SU-DHL-6 (cell line): ENCODE measurements at regions not wholly inside any gene's neighbourhood (a gene's known extent, or its start where the extent isn't known, plus 50 kb on each side); places are given as distances from the start of the nearest gene placed in this dataset.

Experiments
- H2AFZ ChIP-seq: fragments of 200-600 bp; sonication (generic); 2 replicates; pipeline ENCODE4 v1.6.1; 2014; ENCODE audit warnings: low read depth, mild to moderate bottlenecking, moderate library complexity, mixed read lengths, antibody characterized with exemption, low read length; ENCODE audit not compliant: severe bottlenecking
- H3F3A ChIP-seq: fragments of 200-600 bp; shearing (Covaris generic); 2 replicates; pipeline ENCODE4 v1.6.0; 2016; ENCODE audit warnings: antibody characterized with exemption, mild to moderate bottlenecking; ENCODE audit not compliant: insufficient read depth
- H3K27ac ChIP-seq: fragments of 200-600 bp; sonication (generic); 2 replicates; pipeline ENCODE4 v1.5.1; 2016; ENCODE audit warnings: low read depth, mild to moderate bottlenecking, low read length, moderate library complexity, mixed read lengths
- H3K27me3 ChIP-seq: fragments of 200-600 bp; sonication (generic), shearing (Covaris generic); 2 replicates; pipeline ENCODE4 v1.6.0; 2014; ENCODE audit warnings: mild to moderate bottlenecking, low read length
- H3K36me3 ChIP-seq: fragments of 200-600 bp; sonication (generic); 2 replicates; pipeline ENCODE4 v1.6.1; 2014; ENCODE audit warnings: mild to moderate bottlenecking, low read length, mixed read lengths
- H3K4me2 ChIP-seq: fragments of 300-600, 200-600 bp; shearing (Covaris generic), sonication (generic); 2 replicates; pipeline ENCODE4 v1.6.0; 2014; ENCODE audit warnings: low read length, low read depth, mild to moderate bottlenecking; ENCODE audit not compliant: poor library complexity, severe bottlenecking
- H3K4me3 ChIP-seq: fragments of 200-600 bp; sonication (generic); 2 replicates; pipeline ENCODE4 v1.5.1; 2014; ENCODE audit warnings: antibody characterized with exemption, low read length, mild to moderate bottlenecking, mixed read lengths; ENCODE audit not compliant: insufficient read depth, poor library complexity, severe bottlenecking
- H3K79me2 ChIP-seq: fragments of 200-600 bp; sonication (generic); 2 replicates; pipeline ENCODE4 v1.6.1; 2014; ENCODE audit warnings: mild to moderate bottlenecking, low read length, moderate library complexity; ENCODE audit not compliant: insufficient read depth
- H3K9ac ChIP-seq: fragments of 200-600 bp; sonication (generic); 2 replicates; pipeline ENCODE4 v1.7.0; 2014; ENCODE audit warnings: mild to moderate bottlenecking, low read length
- H3K9me2 ChIP-seq: fragments of 200-600 bp; sonication (generic); replicated peaks from 2 replicates; pipeline ENCODE4 v1.6.1; 2014; ENCODE audit warnings: low read length; ENCODE audit not compliant: insufficient read depth
- H3K9me3 ChIP-seq: fragments of 200-600 bp; sonication (generic); 2 replicates; pipeline ENCODE4 v1.6.1; 2014; ENCODE audit warnings: low read length, mixed read lengths; ENCODE audit not compliant: insufficient read depth
- H4K20me1 ChIP-seq: fragments of 200-600 bp; sonication (generic); 2 replicates; pipeline ENCODE4 v1.6.1; 2014; ENCODE audit warnings: low read depth, mild to moderate bottlenecking, antibody characterized with exemption, low read length, moderate library complexity, mixed read lengths
- CTCF ChIP-seq: fragments of 200-600 bp; sonication (generic); IDR thresholded peaks from one replicate; pipeline ENCODE4 v1.5.1; 2017; ENCODE audit warnings: antibody characterized with exemption, mild to moderate bottlenecking, low read length, moderate library complexity; ENCODE audit not compliant: insufficient read depth, poor library complexity, severe bottlenecking
- EZH2phosphoT487 ChIP-seq: fragments of 200-600 bp; sonication (generic), shearing (Covaris generic); conservative IDR thresholded peaks from 2 replicates; pipeline ENCODE4 v1.6.1; 2018; ENCODE audit warnings: mild to moderate bottlenecking, antibody characterized with exemption, low read length, moderate library complexity, mixed read lengths

GRCh38 chr17:22512506-22512905 lies 820.2 kb downstream of the KCNJ18 start:
- Histone ChIP-seq H4K20me1 (no peaks in the 10 kb centered on the region), H3K27ac (no peak overlapping the region), H3F3A (no peaks in the 10 kb centered on the region), H3K79me2 (no peaks in the 10 kb centered on the region), H3K4me3 (no peak overlapping the region), H2AFZ (no peak overlapping the region), H3K9me2 (no peaks in the 10 kb centered on the region), H3K9me3 (no peaks in the 10 kb centered on the region), H3K4me2 (no peak overlapping the region), H3K27me3 (no peaks in the 10 kb centered on the region), H3K9ac (no peak overlapping the region), H3K36me3 (no peaks in the 10 kb centered on the region)
- TF ChIP-seq CTCF (no peak), EZH2phosphoT487 (no peak)

- Histone ChIP-seq H3K9me3 (no peaks in the 10 kb centered on the region), H3F3A (no peaks in the 10 kb centered on the region), H4K20me1 (no peaks in the 10 kb centered on the region), H3K9me2 (no peaks in the 10 kb centered on the region), H3K79me2 (no peaks in the 10 kb centered on the region), H3K4me2 (no peak overlapping the region), H3K27ac (no peak overlapping the region), H3K27me3 (no peaks in the 10 kb centered on the region), H2AFZ (no peak overlapping the region), H3K4me3 (no peak overlapping the region), H3K9ac (no peak overlapping the region), H3K36me3 (no peaks in the 10 kb centered on the region)
- TF ChIP-seq EZH2phosphoT487 (no peak), CTCF (peak; percentile 15)
Measured at GRCh38 chr17:22512997-22513538, 820.7 kb downstream of the KCNJ18 start.

GRCh38 chr17:22514315-22514714 lies 822.0 kb downstream of the KCNJ18 start:
- Histone ChIP-seq H3K27ac (no peak overlapping the region), H3F3A (no peaks in the 10 kb centered on the region), H3K9me2 (no peaks in the 10 kb centered on the region), H3K36me3 (no peaks in the 10 kb centered on the region), H2AFZ (no peak overlapping the region), H4K20me1 (no peaks in the 10 kb centered on the region), H3K27me3 (no peaks in the 10 kb centered on the region), H3K9ac (no peak overlapping the region), H3K9me3 (no peaks in the 10 kb centered on the region), H3K4me2 (no peak overlapping the region), H3K79me2 (no peaks in the 10 kb centered on the region), H3K4me3 (no peak overlapping the region)
- TF ChIP-seq EZH2phosphoT487, result no peak
- TF ChIP-seq CTCF, result no peak
